ENCODE measurements at regions not wholly inside any gene's neighbourhood (a gene's known extent, or its start where the extent isn't known, plus 50 kb on each side); places are given as distances from the start of the nearest gene placed in this dataset.

GRCh38 chr20:19073584-19074218, 138.7 kb upstream of the SLC24A3 start:
- peak; percentile 66 for TF ChIP-seq CTCF (conservative IDR thresholded peaks at IDR 0.05)
- no peaks in the 10 kb centered on the region for H3K36me3 Mint-ChIP-seq
- DNase-seq (ENCODE audit: extremely low spot score, unreplicated experiment) = no peak

GRCh38 chr20:19074356-19074755, 138.1 kb upstream of the SLC24A3 start:
- no peaks in the 10 kb centered on the region for H3K9me3 Mint-ChIP-seq
- no peaks in the 10 kb centered on the region for H3K4me1 Mint-ChIP-seq (ENCODE audit: unreplicated experiment)
- TF ChIP-seq CTCF (conservative IDR thresholded peaks at IDR 0.05) = no peak
- H3K4me3 Mint-ChIP-seq = no peak overlapping the region
- peaks cover 10% of the 10 kb centered on the region for H3K27me3 Mint-ChIP-seq
- no peak overlapping the region for H3K27ac Mint-ChIP-seq
- no peak for DNase-seq (ENCODE audit: extremely low spot score, unreplicated experiment)
- H3K36me3 Mint-ChIP-seq = no peaks in the 10 kb centered on the region

More at GRCh38 chr20:19073584-19074218, 138.7 kb upstream of the SLC24A3 start:
- Mint-ChIP-seq H3K9me3 (no peaks in the 10 kb centered on the region), H3K4me1 (ENCODE audit: unreplicated experiment) (no peaks in the 10 kb centered on the region), H3K27me3 (peaks cover 10% of the 10 kb centered on the region), H3K4me3 (no peak overlapping the region), H3K27ac (no peak overlapping the region)

GRCh38 chr20:19074828-19075516, 137.5 kb upstream of the SLC24A3 start:
- Mint-ChIP-seq H3K36me3 (no peaks in the 10 kb centered on the region), H3K4me3 (no peak overlapping the region), H3K9me3 (no peaks in the 10 kb centered on the region), H3K27me3 (peaks cover 10% of the 10 kb centered on the region), H3K27ac (no peak overlapping the region), H3K4me1 (ENCODE audit: unreplicated experiment) (no peaks in the 10 kb centered on the region)
- no peak for DNase-seq (ENCODE audit: extremely low spot score, unreplicated experiment)
- no peak for TF ChIP-seq CTCF (conservative IDR thresholded peaks at IDR 0.05)

GRCh38 chr20:19077370-19078220, 134.8 kb upstream of the SLC24A3 start:
- Mint-ChIP-seq H3K4me1 (ENCODE audit: unreplicated experiment) (no peaks in the 10 kb centered on the region), H3K4me3 (no peak overlapping the region), H3K36me3 (no peaks in the 10 kb centered on the region), H3K27ac (no peak overlapping the region), H3K27me3 (peaks cover 5% of the 10 kb centered on the region), H3K9me3 (no peaks in the 10 kb centered on the region)
- no peak for TF ChIP-seq CTCF (conservative IDR thresholded peaks at IDR 0.05)
- no peak for DNase-seq (ENCODE audit: extremely low spot score, unreplicated experiment)

GRCh38 chr20:19078448-19079373, 133.7 kb upstream of the SLC24A3 start:
- Mint-ChIP-seq H3K4me3 (no peak overlapping the region), H3K9me3 (no peaks in the 10 kb centered on the region), H3K36me3 (no peaks in the 10 kb centered on the region), H3K27me3 (peaks cover 3% of the 10 kb centered on the region), H3K4me1 (ENCODE audit: unreplicated experiment) (no peaks in the 10 kb centered on the region), H3K27ac (no peak overlapping the region)
- no peak for DNase-seq (ENCODE audit: extremely low spot score, unreplicated experiment)
- TF ChIP-seq CTCF (conservative IDR thresholded peaks at IDR 0.05) = no peak
